H1 (cell line): ENCODE measurements at regions not wholly inside any gene's neighbourhood (a gene's known extent, or its start where the extent isn't known, plus 50 kb on each side); places are given as distances from the start of the nearest gene placed in this dataset.

Experiments used
- CTCF ChIA-PET: fragments of 300-600 bp; sonication (Branson Sonifier 250); formaldehyde crosslinking; loops from one replicate; lab custom pipeline; 2021; ENCODE audit not compliant: partially characterized antibody; lab: Charles Lee
- POLR2A ChIA-PET: fragments of 300-600 bp; sonication (Branson Sonifier 250); formaldehyde crosslinking; loops from one replicate; lab custom pipeline; 2021; ENCODE audit warnings: inconsistent platforms; ENCODE audit not compliant: partially characterized antibody; lab: Charles Lee
- DNase-seq, 2 experiments: peaks; one replicate each; pipeline versions ENCODE4 v3.0.0 to v3.0.0-alpha.2; 2010 to 2022; ENCODE audit warnings: low spot score in 2 of 2, low read depth in 1 of 2, mixed read lengths in 1 of 2
- FAIRE-seq: peaks from 2 replicates; lab custom pipeline; 2011; peaks lifted over from hg19 to GRCh38; lab: Jason Lieb, UNC
- H2AFZ ChIP-seq: 2 replicates; pipeline ENCODE4 v1.8.1; 2012; ENCODE audit warnings: low read length, inconsistent platforms
- H2AK5ac ChIP-seq: 2 replicates; pipeline ENCODE4 v1.6.1; 2013; ENCODE audit warnings: low read depth, low read length
- H2BK120ac ChIP-seq: replicated peaks from 2 replicates; pipeline ENCODE3; 2013; ENCODE audit warnings: low read depth, low read length, inconsistent platforms
- H2BK12ac ChIP-seq: 2 replicates; pipeline ENCODE4 v1.6.1; 2013; ENCODE audit warnings: low read depth, low read length
- H2BK15ac ChIP-seq: 2 replicates; pipeline ENCODE4 v1.6.1; 2013; ENCODE audit warnings: low read length
- H2BK20ac ChIP-seq: 2 replicates; pipeline ENCODE4 v1.6.1; 2013; ENCODE audit warnings: low read length
- H2BK5ac ChIP-seq: 2 replicates; pipeline ENCODE4 v1.6.1; 2013; ENCODE audit warnings: low read depth, low read length
- H3K14ac ChIP-seq: 2 replicates; pipeline ENCODE4 v1.6.1; 2013; ENCODE audit warnings: inconsistent platforms; ENCODE audit not compliant: insufficient read length
- H3K18ac ChIP-seq: 2 replicates; pipeline ENCODE4 v1.6.1; 2013; ENCODE audit warnings: low read length; ENCODE audit errors: extremely low read depth
- H3K23ac ChIP-seq: 2 replicates; pipeline ENCODE4 v1.6.1; 2013; ENCODE audit warnings: inconsistent platforms; ENCODE audit not compliant: insufficient read length
- H3K23me2 ChIP-seq: 2 replicates; pipeline ENCODE4 v1.6.1; 2013; ENCODE audit warnings: low read depth, low read length
- H3K27ac ChIP-seq: 2 replicates; pipeline ENCODE4 v1.6.1; 2011; ENCODE audit warnings: low read depth, low read length, inconsistent platforms
- H3K27me3 ChIP-seq, 4 experiments: replicated peaks in 1 of 4; 1 replicate in 1 of 4; 2 replicates in 3 of 4; pipeline versions ENCODE4 v1.6.1 to v1.8.1; 2011 to 2013; ENCODE audit warnings: low read length in 3 of 4, mild to moderate bottlenecking in 3 of 4, inconsistent platforms in 2 of 4, mixed read lengths in 2 of 4, moderate library complexity in 1 of 4; ENCODE audit not compliant: control insufficient read depth in 3 of 4, insufficient read depth in 3 of 4; ENCODE audit errors: extremely low read depth in 1 of 4
- H3K36me3 ChIP-seq, 4 experiments: 2 replicates each; pipeline versions ENCODE4 v1.6.1 to v1.8.1; 2011 to 2013; ENCODE audit warnings: mild to moderate bottlenecking in 4 of 4, low read length in 3 of 4, moderate library complexity in 2 of 4, control low read depth in 1 of 4, inconsistent platforms in 1 of 4; ENCODE audit not compliant: insufficient read depth in 4 of 4, control insufficient read depth in 2 of 4
- H3K4ac ChIP-seq: replicated peaks from 2 replicates; pipeline ENCODE3; 2013; ENCODE audit warnings: low read length, low read depth, mixed read lengths, inconsistent platforms; ENCODE audit not compliant: insufficient read length
- H3K4me1 ChIP-seq, 4 experiments: replicated peaks in 1 of 4; 1 replicate in 1 of 4; 2 replicates in 3 of 4; pipeline versions ENCODE4 v1.6.1 to v1.8.1; 2011 to 2013; ENCODE audit warnings: low read length in 3 of 4, inconsistent platforms in 2 of 4, mixed read lengths in 1 of 4; ENCODE audit not compliant: insufficient read depth in 4 of 4, control insufficient read depth in 3 of 4
- H3K4me2 ChIP-seq, 2 experiments: 2 replicates each; pipeline versions ENCODE4 v1.6.1 to v1.8.1; 2011 to 2013; ENCODE audit warnings: low read depth in 2 of 2, low read length in 2 of 2, control low read depth in 1 of 2, inconsistent platforms in 1 of 2, mild to moderate bottlenecking in 1 of 2; ENCODE audit not compliant: insufficient read depth in 1 of 2
- H3K4me3 ChIP-seq, 4 experiments: fragments of 200-600, 300-600 bp in 1 of 4; sonication (generic), shearing (Covaris generic), sonication (Bioruptor Twin) in 1 of 4; 2 replicates each; pipeline versions ENCODE4 v1.5.1 to v1.8.1; 2011 to 2016; ENCODE audit warnings: low read length in 4 of 4, low read depth in 3 of 4, control low read depth in 2 of 4, inconsistent platforms in 2 of 4, mild to moderate bottlenecking in 2 of 4, mixed read lengths in 1 of 4, moderate library complexity in 1 of 4; ENCODE audit not compliant: insufficient read depth in 2 of 4; ENCODE audit errors: extremely low read depth in 1 of 4
- H3K56ac ChIP-seq: replicated peaks from 2 replicates; pipeline ENCODE3; 2013; ENCODE audit warnings: low read depth, mild to moderate bottlenecking, mixed read lengths, low read length, inconsistent platforms; ENCODE audit not compliant: insufficient read length
- H3K79me1 ChIP-seq: 2 replicates; pipeline ENCODE4 v1.6.1; 2013; ENCODE audit warnings: low read depth, low read length, control low read depth
- H3K79me2 ChIP-seq, 2 experiments: 2 replicates each; pipeline versions ENCODE4 v1.6.1 to v1.8.1; 2012 to 2013; ENCODE audit warnings: low read length in 2 of 2, mild to moderate bottlenecking in 2 of 2, inconsistent platforms in 1 of 2; ENCODE audit not compliant: insufficient read depth in 2 of 2, control insufficient read depth in 1 of 2
- H3K9ac ChIP-seq, 4 experiments: replicated peaks in 1 of 4; 1 replicate in 1 of 4; 2 replicates in 3 of 4; pipeline versions ENCODE4 v1.6.1 to v1.8.1; 2011 to 2013; ENCODE audit warnings: low read depth in 3 of 4, low read length in 3 of 4, control low read depth in 2 of 4, mild to moderate bottlenecking in 2 of 4, moderate library complexity in 2 of 4, inconsistent platforms in 1 of 4; ENCODE audit errors: extremely low read depth in 1 of 4
- H3K9me3 ChIP-seq, 2 experiments: 2 replicates each; pipeline versions ENCODE4 v1.6.1 to v1.8.1; 2012 to 2013; ENCODE audit warnings: mild to moderate bottlenecking in 2 of 2, moderate library complexity in 2 of 2, control low read depth in 1 of 2, inconsistent platforms in 1 of 2, low read depth in 1 of 2, low read length in 1 of 2, mixed read lengths in 1 of 2; ENCODE audit not compliant: insufficient read depth in 2 of 2
- H4K20me1 ChIP-seq, 2 experiments: replicated peaks in 1 of 2; 2 replicates each; pipeline versions ENCODE3 to v1.8.1; 2011 to 2013; ENCODE audit warnings: inconsistent platforms in 2 of 2, low read length in 2 of 2, mild to moderate bottlenecking in 1 of 2; ENCODE audit not compliant: insufficient read depth in 2 of 2, control insufficient read depth in 1 of 2
- H4K5ac ChIP-seq: 2 replicates; pipeline ENCODE4 v1.6.1; 2013; ENCODE audit warnings: low read length, low read depth, mixed read lengths, inconsistent platforms; ENCODE audit not compliant: insufficient read length
- H4K8ac ChIP-seq: 2 replicates; pipeline ENCODE4 v1.8.0; 2013; ENCODE audit warnings: mild to moderate bottlenecking, moderate library complexity, low read length, inconsistent platforms; ENCODE audit not compliant: insufficient read depth; ENCODE audit errors: extremely low read depth
- H4K91ac ChIP-seq: replicated peaks from 2 replicates; pipeline ENCODE3; 2013; ENCODE audit warnings: low read length, mixed read lengths, inconsistent platforms; ENCODE audit not compliant: insufficient read length
- ATF2 ChIP-seq: IDR thresholded peaks from 2 replicates; pipeline ENCODE4 v1.6.1; 2012; ENCODE audit warnings: low read length, inconsistent platforms
- ATF3 ChIP-seq: IDR thresholded peaks from 2 replicates; pipeline ENCODE4 v1.6.1; 2011; ENCODE audit warnings: low read depth, mild to moderate bottlenecking, low read length; ENCODE audit not compliant: insufficient read depth
- CBX8 ChIP-seq: fragments of 300-800, 300-1000 bp; sonication (generic); IDR thresholded peaks from 2 replicates; pipeline ENCODE4 v1.7.1; 2016; ENCODE audit warnings: low read depth, low read length, borderline replicate concordance
- CEBPB ChIP-seq: IDR thresholded peaks from 2 replicates; pipeline ENCODE4 v1.6.1; 2012; ENCODE audit warnings: low read depth, low read length
- CHD2 ChIP-seq: IDR thresholded peaks from 2 replicates; pipeline ENCODE4 v1.6.1; 2012; ENCODE audit warnings: low read length, improper control_type of control experiment
- EGR1 ChIP-seq: IDR thresholded peaks from 2 replicates; pipeline ENCODE4 v1.6.1; 2011; ENCODE audit warnings: low read depth, low read length, borderline replicate concordance
- GABPA ChIP-seq: IDR thresholded peaks from 2 replicates; pipeline ENCODE4 v1.6.1; 2011; ENCODE audit warnings: mild to moderate bottlenecking, low read length, moderate library complexity, borderline replicate concordance; ENCODE audit not compliant: insufficient read depth
- JUND ChIP-seq: IDR thresholded peaks from 2 replicates; pipeline ENCODE4 v1.6.1; 2011; ENCODE audit warnings: mild to moderate bottlenecking, improper control_type of control experiment, low read length
- KDM4A ChIP-seq: IDR thresholded peaks from one replicate; pipeline ENCODE4 v1.7.1; 2012; ENCODE audit warnings: low read depth, mild to moderate bottlenecking, moderate library complexity, low read length, inconsistent platforms; ENCODE audit not compliant: severe bottlenecking
- MAFK ChIP-seq: IDR thresholded peaks from 2 replicates; pipeline ENCODE4 v1.6.1; 2012; ENCODE audit warnings: low read depth, mild to moderate bottlenecking, improper control_type of control experiment, low read length
- POLR2AphosphoS5 ChIP-seq: IDR thresholded peaks from 2 replicates; pipeline ENCODE4 v1.6.1; 2011; ENCODE audit warnings: low read depth, low read length
- RNF2 ChIP-seq: fragments of 200-900, 300-1000 bp; sonication (generic); IDR thresholded peaks from 2 replicates; pipeline ENCODE4 v1.7.1; 2016; ENCODE audit warnings: borderline replicate concordance, low read depth, mild to moderate bottlenecking, antibody characterized with exemption, low read length; ENCODE audit not compliant: poor library complexity, severe bottlenecking; ENCODE audit errors: missing control alignments
- TAF1 ChIP-seq: IDR thresholded peaks from 2 replicates; pipeline ENCODE4 v1.6.1; 2011; ENCODE audit warnings: mild to moderate bottlenecking, low read depth, low read length
- WGBS, 2 experiments: shearing (Covaris generic) in 1 of 2; methylation state at CpG; one replicate each; pipeline versions ENCODE4 v1.1.6 to v1.1.7; 2013 to 2015; ENCODE audit warnings: low lambda C conversion rate in 2 of 2, mixed read lengths in 2 of 2, inconsistent platforms in 1 of 2, low coverage in 1 of 2, missing lambda C conversion rate in 1 of 2; ENCODE audit not compliant: insufficient replicate concordance in 2 of 2, insufficient coverage in 1 of 2, insufficient read length in 1 of 2; ENCODE audit errors: extremely low coverage in 1 of 2, missing lambda C conversion rate in 1 of 2; 5-methylcytosine and 5-hydroxymethylcytosine counted together

- H3K4me3 ChIP-seq: no peak overlapping the region
- no peak overlapping the region for H3K14ac ChIP-seq
- H3K56ac ChIP-seq: no peak overlapping the region
- POLR2A ChIA-PET: no interaction called here
- H3K27ac ChIP-seq: no peak overlapping the region
- H4K8ac ChIP-seq: no peak overlapping the region
- H3K23me2 ChIP-seq: no peaks in the 10 kb centered on the region
- H3K4ac ChIP-seq: no peak overlapping the region
- H3K4me2 ChIP-seq: no peak overlapping the region
- H2AFZ ChIP-seq: no peak overlapping the region
- no peak overlapping the region for H4K5ac ChIP-seq
- H2BK5ac ChIP-seq: no peak overlapping the region
- no peak overlapping the region for H2AK5ac ChIP-seq
- no peak overlapping the region for H3K23ac ChIP-seq
- H2BK20ac ChIP-seq: no peak overlapping the region
- H4K91ac ChIP-seq: no peak overlapping the region
- no peaks in the 10 kb centered on the region for H4K20me1 ChIP-seq
- H3K9me3 ChIP-seq: peaks cover 0 to 3% of the 10 kb centered on the region in 2 experiments; a peak in 1 of 4 replicates
- no peaks in the 10 kb centered on the region for H3K79me2 ChIP-seq
- no peak overlapping the region for H2BK12ac ChIP-seq
- DNase-seq (no peak), FAIRE-seq (no peak)
- H3K18ac ChIP-seq: no peak overlapping the region
- H3K36me3 ChIP-seq: no peaks in the 10 kb centered on the region
- CTCF ChIA-PET: interaction anchor here (0.6 kb wide), 1 partner anchor 587 kb away, joined by 3 read pairs; no protein-coding TSS in a partner anchor
- no peak overlapping the region for H3K9ac ChIP-seq
- H2BK120ac ChIP-seq: no peak overlapping the region
- H3K4me1 ChIP-seq: no peaks in the 10 kb centered on the region
- WGBS, 2 experiments: 86% methylated on average over 2 of the region's 2 CpGs; no CpG with 5 or more reads in 1 of the 2 experiments
- H3K27me3 ChIP-seq: no peaks in the 10 kb centered on the region
- H2BK15ac ChIP-seq: no peak overlapping the region
- H3K79me1 ChIP-seq: no peaks in the 10 kb centered on the region
- TF ChIP-seq POLR2AphosphoS5 (no peak), CEBPB (no peak), CBX8 (no peak), CHD2 (no peak), KDM4A (no peak), TAF1 (no peak), ATF2 (no peak), GABPA (no peak), JUND (no peak), MAFK (no peak), EGR1 (no peak), ATF3 (no peak), RNF2 (no peak)
Observed at GRCh38 chr4:156362581-156362980, 408.9 kb upstream of the CTSO start.
